ENCODE measurements at regions not wholly inside any gene's neighbourhood (a gene's known extent, or its start where the extent isn't known, plus 50 kb on each side); places are given as distances from the start of the nearest gene placed in this dataset.

GRCh38 chr3:117644203-117644602 is 934.6 kb downstream of the TUSC7 start:
- no peak overlapping the region for H3K4me3 ChIP-seq (ENCODE audit: low read length)
- TF ChIP-seq EZH2phosphoT487 (IDR thresholded peaks at IDR 0.05; ENCODE audit: low read depth) (no peak), CTCF (IDR thresholded peaks at IDR 0.05; ENCODE audit: low read depth, low read length) (no peak)
- H3K27me3 ChIP-seq (ENCODE audit: low read depth, low read length) = no peaks in the 10 kb centered on the region

GRCh38 chr3:117645561-117646242 is 936.1 kb downstream of the TUSC7 start:
- Histone ChIP-seq H3K27me3 (ENCODE audit: low read depth, low read length) (no peaks in the 10 kb centered on the region), H3K4me3 (ENCODE audit: low read length) (no peak overlapping the region), H3K9ac (ENCODE audit: low read length) (no peak overlapping the region), H3K27ac (ENCODE audit: low read length) (no peak overlapping the region), H3K4me1 (ENCODE audit: low read length) (no peaks in the 10 kb centered on the region), H3K9me3 (ENCODE audit: insufficient read depth, low read length) (no peaks in the 10 kb centered on the region), H3K36me3 (replicated peaks; ENCODE audit: low read depth, low read length) (no peaks in the 10 kb centered on the region), H3K79me2 (ENCODE audit: low read length) (no peaks in the 10 kb centered on the region), H2AFZ (ENCODE audit: low read depth, low read length) (no peak overlapping the region), H3K4me2 (ENCODE audit: low read length) (no peak overlapping the region), H4K20me1 (ENCODE audit: insufficient read depth, low read length) (no peaks in the 10 kb centered on the region)
- TF ChIP-seq CTCF (IDR thresholded peaks at IDR 0.05; ENCODE audit: low read depth, low read length) = no peak
- no peak for TF ChIP-seq EZH2phosphoT487 (IDR thresholded peaks at IDR 0.05; ENCODE audit: low read depth)

More at GRCh38 chr3:117644203-117644602, 934.6 kb downstream of the TUSC7 start:
- Histone ChIP-seq H3K9me3 (ENCODE audit: insufficient read depth, low read length) (no peaks in the 10 kb centered on the region), H3K9ac (ENCODE audit: low read length) (no peak overlapping the region), H3K36me3 (replicated peaks; ENCODE audit: low read depth, low read length) (no peaks in the 10 kb centered on the region), H3K4me1 (ENCODE audit: low read length) (no peaks in the 10 kb centered on the region), H2AFZ (ENCODE audit: low read depth, low read length) (no peak overlapping the region), H3K79me2 (ENCODE audit: low read length) (no peaks in the 10 kb centered on the region), H3K27ac (ENCODE audit: low read length) (no peak overlapping the region), H3K4me2 (ENCODE audit: low read length) (no peak overlapping the region), H4K20me1 (ENCODE audit: insufficient read depth, low read length) (no peaks in the 10 kb centered on the region)

GRCh38 chr3:117647435-117647834 is 937.9 kb downstream of the TUSC7 start:
- H3K9me3 ChIP-seq (ENCODE audit: insufficient read depth, low read length) = no peaks in the 10 kb centered on the region
- H3K4me1 ChIP-seq (ENCODE audit: low read length) = no peaks in the 10 kb centered on the region
- no peak overlapping the region for H2AFZ ChIP-seq (ENCODE audit: low read depth, low read length)
- no peak overlapping the region for H3K27ac ChIP-seq (ENCODE audit: low read length)
- no peak overlapping the region for H3K4me2 ChIP-seq (ENCODE audit: low read length)
- no peak overlapping the region for H3K4me3 ChIP-seq (ENCODE audit: low read length)
- no peak overlapping the region for H3K9ac ChIP-seq (ENCODE audit: low read length)
- no peaks in the 10 kb centered on the region for H3K36me3 ChIP-seq (replicated peaks; ENCODE audit: low read depth, low read length)
- no peaks in the 10 kb centered on the region for H3K27me3 ChIP-seq (ENCODE audit: low read depth, low read length)
- TF ChIP-seq EZH2phosphoT487 (IDR thresholded peaks at IDR 0.05; ENCODE audit: low read depth) (no peak), CTCF (IDR thresholded peaks at IDR 0.05; ENCODE audit: low read depth, low read length) (no peak)
- no peaks in the 10 kb centered on the region for H4K20me1 ChIP-seq (ENCODE audit: insufficient read depth, low read length)
- H3K79me2 ChIP-seq (ENCODE audit: low read length) = no peaks in the 10 kb centered on the region

- Histone ChIP-seq H3K27ac (ENCODE audit: low read length) (no peak overlapping the region), H2AFZ (ENCODE audit: low read depth, low read length) (no peak overlapping the region), H3K4me1 (ENCODE audit: low read length) (no peaks in the 10 kb centered on the region), H4K20me1 (ENCODE audit: insufficient read depth, low read length) (no peaks in the 10 kb centered on the region), H3K36me3 (replicated peaks; ENCODE audit: low read depth, low read length) (no peaks in the 10 kb centered on the region), H3K4me3 (ENCODE audit: low read length) (no peak overlapping the region), H3K9me3 (ENCODE audit: insufficient read depth, low read length) (no peaks in the 10 kb centered on the region), H3K27me3 (ENCODE audit: low read depth, low read length) (no peaks in the 10 kb centered on the region), H3K9ac (ENCODE audit: low read length) (no peak overlapping the region), H3K79me2 (ENCODE audit: low read length) (no peaks in the 10 kb centered on the region), H3K4me2 (ENCODE audit: low read length) (no peak overlapping the region)
- TF ChIP-seq CTCF (IDR thresholded peaks at IDR 0.05; ENCODE audit: low read depth, low read length) (no peak), EZH2phosphoT487 (IDR thresholded peaks at IDR 0.05; ENCODE audit: low read depth) (no peak)
Measured at GRCh38 chr3:117651246-117651645, 941.7 kb downstream of the TUSC7 start.

All from OCI-LY3 (cell line).